ENCODE measurements at regions not wholly inside any gene's neighbourhood (a gene's known extent, or its start where the extent isn't known, plus 50 kb on each side); places are given as distances from the start of the nearest gene placed in this dataset.
"Not testable (repeated sequence)": the region's sequence is repeated elsewhere in the genome, so short reads cannot be mapped to it uniquely, and the experiment has no call there.

- DNase-seq = no peak
- Mint-ChIP-seq H3K4me1 (ENCODE audit: low read depth) (no peaks in the 10 kb centered on the region), H3K27ac (no peak overlapping the region), H3K36me3 (no peaks in the 10 kb centered on the region), H3K4me3 (no peak overlapping the region), H3K9me3 (peaks cover 2% of the 10 kb centered on the region), H3K27me3 (no peaks in the 10 kb centered on the region)
- POLR2A ChIA-PET = no interaction called here
- intact Hi-C loops (cut with micrococcal nuclease) = no loop called here
- CTCF ChIA-PET = no interaction called here
These were observed 87.9 kb downstream of the YIPF7 start for GRCh38 chr4:44563496-44563895.

- Mint-ChIP-seq H3K27me3 (no peaks in the 10 kb centered on the region), H3K36me3 (no peaks in the 10 kb centered on the region), H3K4me1 (ENCODE audit: low read depth) (no peaks in the 10 kb centered on the region), H3K4me3 (no peak overlapping the region), H3K27ac (no peak overlapping the region), H3K9me3 (no peaks in the 10 kb centered on the region)
- POLR2A ChIA-PET = no interaction called here
- no peak for DNase-seq
- intact Hi-C loops (cut with micrococcal nuclease) = no loop called here
- CTCF ChIA-PET = no interaction called here
These were observed 93.3 kb downstream of the YIPF7 start for GRCh38 chr4:44558031-44558605.

GRCh38 chr4:44554768-44555167 lies 96.7 kb downstream of the YIPF7 start:
- POLR2A ChIA-PET = interaction anchor here (0.9 kb wide), 1 partner anchor 25 kb away, joined by 3 read pairs; no protein-coding TSS in a partner anchor
- intact Hi-C loops (cut with micrococcal nuclease) = no loop called here
- Mint-ChIP-seq H3K36me3 (no peaks in the 10 kb centered on the region), H3K9me3 (no peaks in the 10 kb centered on the region), H3K4me1 (ENCODE audit: low read depth) (no peaks in the 10 kb centered on the region), H3K27ac (no peak overlapping the region), H3K27me3 (no peaks in the 10 kb centered on the region), H3K4me3 (no peak overlapping the region)
- CTCF ChIA-PET = no interaction called here
- no peak for DNase-seq

GRCh38 chr4:44553180-44553579 lies 98.2 kb downstream of the YIPF7 start:
- H3K9me3 Mint-ChIP-seq = no peaks in the 10 kb centered on the region
- ChIA-PET CTCF (no interaction called here), POLR2A (no interaction called here)
- H3K4me1 Mint-ChIP-seq (ENCODE audit: low read depth) = no peaks in the 10 kb centered on the region
- H3K36me3 Mint-ChIP-seq = no peaks in the 10 kb centered on the region
- no peak for DNase-seq
- no peak overlapping the region for H3K4me3 Mint-ChIP-seq
- intact Hi-C loops (cut with micrococcal nuclease) = no loop called here
- no peak overlapping the region for H3K27ac Mint-ChIP-seq
- H3K27me3 Mint-ChIP-seq = no peaks in the 10 kb centered on the region

- no peak overlapping the region for H3K27ac Mint-ChIP-seq
- no peak overlapping the region for H3K4me3 Mint-ChIP-seq
- no peaks in the 10 kb centered on the region for H3K4me1 Mint-ChIP-seq (ENCODE audit: low read depth)
- POLR2A ChIA-PET = no interaction called here
- intact Hi-C loops (cut with micrococcal nuclease) = no loop called here
- H3K9me3 Mint-ChIP-seq = no peaks in the 10 kb centered on the region
- no peak for DNase-seq
- H3K27me3 Mint-ChIP-seq = no peaks in the 10 kb centered on the region
- CTCF ChIA-PET = no interaction called here
- no peaks in the 10 kb centered on the region for H3K36me3 Mint-ChIP-seq
These were observed 97.2 kb upstream of the KCTD8 start for GRCh38 chr4:44545781-44546180.

GRCh38 chr4:44544158-44544557 lies 95.5 kb upstream of the KCTD8 start:
- Mint-ChIP-seq H3K4me3 (no peak overlapping the region), H3K4me1 (ENCODE audit: low read depth) (no peaks in the 10 kb centered on the region), H3K36me3 (no peaks in the 10 kb centered on the region), H3K27me3 (no peaks in the 10 kb centered on the region), H3K27ac (no peak overlapping the region), H3K9me3 (no peaks in the 10 kb centered on the region)
- DNase-seq = no peak
- intact Hi-C loops (cut with micrococcal nuclease) = no loop called here
- ChIA-PET CTCF (no interaction called here), POLR2A (no interaction called here)

- no peaks in the 10 kb centered on the region for H3K36me3 Mint-ChIP-seq
- no peaks in the 10 kb centered on the region for H3K4me1 Mint-ChIP-seq (ENCODE audit: low read depth)
- DNase-seq = no peak
- no peak overlapping the region for H3K27ac Mint-ChIP-seq
- ChIA-PET CTCF (no interaction called here), POLR2A (no interaction called here)
- H3K9me3 Mint-ChIP-seq = no peaks in the 10 kb centered on the region
- H3K4me3 Mint-ChIP-seq = no peak overlapping the region
- intact Hi-C loops (cut with micrococcal nuclease) = no loop called here
- no peaks in the 10 kb centered on the region for H3K27me3 Mint-ChIP-seq
These were observed 89.9 kb upstream of the KCTD8 start for GRCh38 chr4:44538534-44538933.

GRCh38 chr4:44535981-44536380 lies 87.4 kb upstream of the KCTD8 start:
- no peak for DNase-seq
- CTCF ChIA-PET = no interaction called here
- Mint-ChIP-seq H3K36me3 (no peaks in the 10 kb centered on the region), H3K27ac (no peak overlapping the region), H3K4me3 (no peak overlapping the region), H3K9me3 (no peaks in the 10 kb centered on the region), H3K4me1 (ENCODE audit: low read depth) (no peaks in the 10 kb centered on the region), H3K27me3 (no peaks in the 10 kb centered on the region)
- intact Hi-C loops (cut with micrococcal nuclease) = no loop called here
- POLR2A ChIA-PET = no interaction called here

- Mint-ChIP-seq H3K9me3 (no peaks in the 10 kb centered on the region), H3K4me1 (ENCODE audit: low read depth) (no peaks in the 10 kb centered on the region), H3K36me3 (no peaks in the 10 kb centered on the region), H3K27me3 (no peaks in the 10 kb centered on the region), H3K4me3 (no peak overlapping the region), H3K27ac (no peak overlapping the region)
- intact Hi-C loops (cut with micrococcal nuclease) = no loop called here
- no peak for DNase-seq
- CTCF ChIA-PET = no interaction called here
- POLR2A ChIA-PET = no interaction called here
These were observed 84.2 kb upstream of the KCTD8 start for GRCh38 chr4:44532851-44533250.

- DNase-seq = no peak
- intact Hi-C loops (cut with micrococcal nuclease) = no loop called here
- no peaks in the 10 kb centered on the region for H3K9me3 Mint-ChIP-seq
- no peaks in the 10 kb centered on the region for H3K4me1 Mint-ChIP-seq (ENCODE audit: low read depth)
- no peak overlapping the region for H3K4me3 Mint-ChIP-seq
- CTCF ChIA-PET = interaction anchor here (0.7 kb wide), 1 partner anchor 1199 kb away, joined by 3 read pairs; no protein-coding TSS in a partner anchor
- H3K36me3 Mint-ChIP-seq = no peaks in the 10 kb centered on the region
- H3K27me3 Mint-ChIP-seq = no peaks in the 10 kb centered on the region
- POLR2A ChIA-PET = no interaction called here
- no peak overlapping the region for H3K27ac Mint-ChIP-seq
These were observed 74.3 kb upstream of the KCTD8 start for GRCh38 chr4:44522761-44523445.

- DNase-seq; H3K4me1 Mint-ChIP-seq (ENCODE audit: low read depth); H3K27me3 Mint-ChIP-seq; H3K36me3 Mint-ChIP-seq; POLR2A ChIA-PET; H3K9me3 Mint-ChIP-seq; intact Hi-C loops (cut with micrococcal nuclease); CTCF ChIA-PET; H3K27ac Mint-ChIP-seq; H3K4me3 Mint-ChIP-seq: not testable (repeated sequence)
These were observed 53.6 kb upstream of the KCTD8 start for GRCh38 chr4:44502216-44502615.
